Coronary artery (tissue), 2 donors: ENCODE measurements at regions not wholly inside any gene's neighbourhood (a gene's known extent, or its start where the extent isn't known, plus 50 kb on each side); places are given as distances from the start of the nearest gene placed in this dataset.

ENCODE experiments used
- DNase-seq: peaks from one replicate; pipeline ENCODE4 v3.0.0-alpha.2; 2017; ENCODE audit warnings: low spot score
- H3K27ac ChIP-seq, 2 donors: fragments of 200-600 bp; sonication (generic); one replicate each; pipeline ENCODE4 v1.5.1; 2016 to 2019
- H3K4me3 ChIP-seq: fragments of 200-600 bp; sonication (generic); 2 replicates; pipeline ENCODE4 v1.5.1; 2016; ENCODE audit warnings: mild to moderate bottlenecking, moderate library complexity
- CTCF ChIP-seq: fragments of 200-600 bp; sonication (generic); IDR thresholded peaks from one replicate; pipeline ENCODE4 v1.5.1; 2019; ENCODE audit warnings: antibody characterized with exemption

- DNase-seq: no peak
- Histone ChIP-seq H3K4me3 (no peak overlapping the region), H3K27ac (no peak overlapping the region)
- TF ChIP-seq CTCF: no peak
These were observed 89.4 kb upstream of the TNRC6C start for GRCh38 chr17:77869041-77869599.

GRCh38 chr17:77869665-77870132 is 88.8 kb upstream of the TNRC6C start:
- Histone ChIP-seq H3K27ac (no peak overlapping the region), H3K4me3 (no peak overlapping the region)
- no peak for TF ChIP-seq CTCF
- DNase-seq: no peak

GRCh38 chr17:77872199-77872598 is 86.3 kb upstream of the TNRC6C start:
- DNase-seq: no peak
- Histone ChIP-seq H3K4me3 (no peak overlapping the region), H3K27ac (no peak overlapping the region)
- TF ChIP-seq CTCF: no peak

GRCh38 chr17:77872714-77873499 is 85.6 kb upstream of the TNRC6C start:
- no peak overlapping the region for H3K27ac ChIP-seq
- no peak for DNase-seq
- no peak for TF ChIP-seq CTCF
- H3K4me3 ChIP-seq: no peak overlapping the region

- H3K27ac ChIP-seq: no peak overlapping the region
- no peak overlapping the region for H3K4me3 ChIP-seq
These were observed 84.8 kb upstream of the TNRC6C start for GRCh38 chr17:77873500-77874302.

More at GRCh38 chr17:77873500-77874302, 84.8 kb upstream of the TNRC6C start:
- no peak for TF ChIP-seq CTCF
- DNase-seq: no peak
